ENCODE measurements at regions not wholly inside any gene's neighbourhood (a gene's known extent, or its start where the extent isn't known, plus 50 kb on each side); places are given as distances from the start of the nearest gene placed in this dataset.

- TF ChIP-seq, protein P1, sequence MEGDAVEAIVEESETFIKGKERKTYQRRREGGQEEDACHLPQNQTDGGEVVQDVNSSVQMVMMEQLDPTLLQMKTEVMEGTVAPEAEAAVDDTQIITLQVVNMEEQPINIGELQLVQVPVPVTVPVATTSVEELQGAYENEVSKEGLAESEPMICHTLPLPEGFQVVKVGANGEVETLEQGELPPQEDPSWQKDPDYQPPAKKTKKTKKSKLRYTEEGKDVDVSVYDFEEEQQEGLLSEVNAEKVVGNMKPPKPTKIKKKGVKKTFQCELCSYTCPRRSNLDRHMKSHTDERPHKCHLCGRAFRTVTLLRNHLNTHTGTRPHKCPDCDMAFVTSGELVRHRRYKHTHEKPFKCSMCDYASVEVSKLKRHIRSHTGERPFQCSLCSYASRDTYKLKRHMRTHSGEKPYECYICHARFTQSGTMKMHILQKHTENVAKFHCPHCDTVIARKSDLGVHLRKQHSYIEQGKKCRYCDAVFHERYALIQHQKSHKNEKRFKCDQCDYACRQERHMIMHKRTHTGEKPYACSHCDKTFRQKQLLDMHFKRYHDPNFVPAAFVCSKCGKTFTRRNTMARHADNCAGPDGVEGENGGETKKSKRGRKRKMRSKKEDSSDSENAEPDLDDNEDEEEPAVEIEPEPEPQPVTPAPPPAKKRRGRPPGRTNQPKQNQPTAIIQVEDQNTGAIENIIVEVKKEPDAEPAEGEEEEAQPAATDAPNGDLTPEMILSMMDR (IDR thresholded peaks at IDR 0.05; ENCODE audit: poor library complexity) = no peak
- no peak for TF ChIP-seq EZH2 (IDR thresholded peaks at IDR 0.05; ENCODE audit: borderline replicate concordance)
Measured at GRCh38 chr1:184311580-184311979, 75.2 kb upstream of the C1orf21 start.

Data from hepatocyte (in vitro differentiated cells).